ENCODE measurements at regions not wholly inside any gene's neighbourhood (a gene's known extent, or its start where the extent isn't known, plus 50 kb on each side); places are given as distances from the start of the nearest gene placed in this dataset.

GRCh38 chr1:114262337-114262736, 108.7 kb upstream of the SYT6 start:
- TF ChIP-seq CTCF (IDR thresholded peaks at IDR 0.05; ENCODE audit: insufficient read depth, low read length, poor library complexity, severe bottlenecking): no peak
- TF ChIP-seq EZH2phosphoT487 (conservative IDR thresholded peaks at IDR 0.05; ENCODE audit: low read length): no peak

Measured in SU-DHL-6 (cell line).